Mesodermal cell (in vitro differentiated cells): ENCODE measurements at regions not wholly inside any gene's neighbourhood (a gene's known extent, or its start where the extent isn't known, plus 50 kb on each side); places are given as distances from the start of the nearest gene placed in this dataset.

Experiments
- H3K27ac ChIP-seq: 2 replicates; pipeline ENCODE4 v1.7.0; 2013; ENCODE audit warnings: mild to moderate bottlenecking, low read depth, low read length, moderate library complexity; ENCODE audit not compliant: severe bottlenecking
- H3K36me3 ChIP-seq: 2 replicates; pipeline ENCODE4 v1.7.1; 2013; ENCODE audit warnings: mild to moderate bottlenecking, low read length, moderate library complexity; ENCODE audit not compliant: control insufficient read depth, insufficient read depth
- H3K4me1 ChIP-seq: one replicate; pipeline ENCODE4 v1.7.1; 2013; ENCODE audit warnings: mild to moderate bottlenecking, low read length; ENCODE audit not compliant: insufficient read depth, control insufficient read depth, poor library complexity, severe bottlenecking
- H3K4me3 ChIP-seq: 2 replicates; pipeline ENCODE4 v1.7.0; 2013; ENCODE audit warnings: low read length, control low read depth, mild to moderate bottlenecking; ENCODE audit not compliant: insufficient read depth, poor library complexity, severe bottlenecking; ENCODE audit errors: extremely low read depth
- H3K9me3 ChIP-seq: 2 replicates; pipeline ENCODE4 v1.7.1; 2013; ENCODE audit warnings: mild to moderate bottlenecking, low read length, moderate library complexity; ENCODE audit not compliant: control insufficient read depth
- WGBS, 2 experiments: methylation state at CpG; one replicate each; pipeline ENCODE4 v1.1.5; 2013; ENCODE audit warnings: missing lambda C conversion rate in 2 of 2; ENCODE audit not compliant: insufficient coverage in 2 of 2; 5-methylcytosine and 5-hydroxymethylcytosine counted together

DNA sequence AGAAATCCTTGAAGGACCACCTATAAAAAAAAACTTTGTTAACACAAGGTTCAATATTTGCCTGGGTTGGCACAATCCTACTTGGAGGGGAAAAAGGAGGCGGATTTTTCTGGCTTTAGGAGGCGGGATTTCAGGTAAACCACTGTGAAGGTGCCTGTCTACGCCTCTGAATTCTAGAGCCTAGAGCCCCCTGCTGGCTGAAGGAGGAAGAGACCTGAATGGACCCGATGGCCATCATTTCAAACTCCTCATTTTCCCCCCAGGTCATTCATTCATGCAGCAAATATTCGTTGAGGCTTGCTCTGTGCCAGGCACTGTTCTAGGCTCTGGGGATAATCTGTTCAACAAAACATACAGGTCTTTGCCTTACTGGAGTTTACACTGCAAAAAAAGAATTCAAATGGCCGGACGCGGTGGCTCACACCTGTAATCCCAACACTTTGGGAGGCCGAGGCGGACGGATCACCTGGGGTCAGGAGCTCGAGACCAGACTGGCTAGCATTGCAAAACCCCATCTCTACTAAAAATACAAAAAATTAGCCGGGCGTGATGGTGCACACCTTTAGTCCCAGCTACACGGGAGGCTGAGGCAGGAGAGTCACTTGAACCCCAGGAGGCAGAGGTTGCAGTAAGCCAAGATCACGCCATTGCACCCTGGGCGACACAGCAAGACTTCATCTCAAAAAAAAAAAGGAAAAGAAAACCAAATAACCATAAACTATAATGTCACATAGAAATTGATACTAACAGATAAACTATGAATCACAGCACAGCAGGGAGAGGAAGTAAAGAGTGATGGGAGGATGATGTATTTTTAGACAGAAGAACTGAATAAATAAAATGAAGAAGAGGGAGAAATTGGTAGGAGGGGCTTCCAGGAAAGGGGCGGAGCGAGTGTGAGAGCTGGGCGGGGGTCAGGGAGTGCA is 90.1 kb upstream of the NFE2L3 start:
- no peak overlapping the region for H3K27ac ChIP-seq
- WGBS, 2 experiments = 61 to 65% methylated on average over 10 to 17 of the region's 20 CpGs
- H3K36me3 ChIP-seq = no peaks in the 10 kb centered on the region
- no peak overlapping the region for H3K4me3 ChIP-seq
- H3K9me3 ChIP-seq = no peaks in the 10 kb centered on the region
- H3K4me1 ChIP-seq = no peaks in the 10 kb centered on the region

DNA sequence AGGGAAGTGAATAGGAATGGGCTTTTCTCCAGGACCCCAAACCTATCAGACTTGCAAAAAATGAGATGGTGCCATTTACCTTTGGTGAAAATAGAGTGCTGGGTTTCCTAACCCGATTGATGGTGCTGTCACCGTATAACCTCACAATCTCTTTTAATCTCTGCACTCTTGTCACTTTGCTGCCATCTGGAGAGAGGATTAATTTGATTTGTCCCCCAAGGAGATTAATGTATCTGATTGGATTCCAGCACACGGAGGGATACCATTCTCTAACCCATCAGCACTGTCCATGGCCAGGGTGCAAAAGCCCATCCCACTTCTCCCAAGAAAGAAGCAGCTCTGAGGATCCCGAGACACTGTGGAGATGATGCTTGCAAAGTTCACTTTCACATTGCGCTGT is 86.3 kb upstream of the NFE2L3 start:
- no peaks in the 10 kb centered on the region for H3K9me3 ChIP-seq
- no peak overlapping the region for H3K27ac ChIP-seq
- H3K4me3 ChIP-seq = no peak overlapping the region
- WGBS, 2 experiments = 100% methylated on average over 1 to 3 of the region's 5 CpGs
- H3K4me1 ChIP-seq = no peaks in the 10 kb centered on the region
- H3K36me3 ChIP-seq = no peaks in the 10 kb centered on the region

DNA sequence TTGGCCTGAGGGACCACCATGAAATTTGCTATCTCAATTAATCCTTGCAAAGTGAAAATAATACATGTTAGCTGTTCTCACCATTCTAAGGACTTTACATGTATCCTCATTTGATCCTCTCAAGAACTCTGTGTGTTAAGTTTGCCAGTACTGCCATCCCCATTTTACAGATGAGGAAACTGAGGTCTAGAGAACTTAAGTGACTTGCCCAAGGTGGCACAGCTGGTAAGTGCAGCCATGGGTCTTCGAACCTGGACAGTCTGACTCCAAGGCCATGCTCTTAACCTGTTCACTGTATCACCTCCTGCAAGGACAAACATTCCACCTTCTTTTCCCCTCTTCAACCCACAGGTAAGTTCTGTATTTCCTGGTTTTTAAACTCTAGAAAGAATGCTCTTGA is 85.3 kb upstream of the NFE2L3 start:
- 50% methylated on average over 1 of the region's 1 CpG; no CpG with 5 or more reads in 1 of the 2 experiments for WGBS, 2 experiments
- H3K4me1 ChIP-seq = no peaks in the 10 kb centered on the region
- H3K36me3 ChIP-seq = no peaks in the 10 kb centered on the region

DNA sequence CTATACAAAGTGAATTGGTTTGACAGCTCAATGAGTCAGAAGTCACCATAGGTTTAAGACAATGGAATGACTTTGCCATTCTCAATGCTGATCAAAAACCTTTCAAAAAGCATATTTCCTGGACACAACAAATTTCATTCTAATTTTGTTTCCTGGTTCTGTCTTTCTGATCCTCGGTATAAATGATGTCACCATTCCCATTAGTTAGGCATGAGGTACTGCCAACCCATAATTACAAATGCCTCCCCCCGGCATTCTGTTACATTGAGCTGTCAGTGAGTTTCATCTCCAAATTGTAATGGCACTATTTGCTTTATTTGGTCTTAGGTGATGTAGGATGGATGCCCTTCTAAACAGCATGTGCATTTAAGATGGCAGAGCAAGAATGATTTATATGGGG is 81.7 kb upstream of the NFE2L3 start:
- Histone ChIP-seq H3K9me3 (no peaks in the 10 kb centered on the region), H3K27ac (no peak overlapping the region), H3K4me3 (no peak overlapping the region), H3K36me3 (no peaks in the 10 kb centered on the region), H3K4me1 (no peaks in the 10 kb centered on the region)
- 100% methylated on average over 1 of the region's 2 CpGs; no CpG with 5 or more reads in 1 of the 2 experiments for WGBS, 2 experiments

More for the DNA sequence above, 85.3 kb upstream of the NFE2L3 start:
- Histone ChIP-seq H3K9me3 (no peaks in the 10 kb centered on the region), H3K27ac (no peak overlapping the region), H3K4me3 (no peak overlapping the region)

DNA sequence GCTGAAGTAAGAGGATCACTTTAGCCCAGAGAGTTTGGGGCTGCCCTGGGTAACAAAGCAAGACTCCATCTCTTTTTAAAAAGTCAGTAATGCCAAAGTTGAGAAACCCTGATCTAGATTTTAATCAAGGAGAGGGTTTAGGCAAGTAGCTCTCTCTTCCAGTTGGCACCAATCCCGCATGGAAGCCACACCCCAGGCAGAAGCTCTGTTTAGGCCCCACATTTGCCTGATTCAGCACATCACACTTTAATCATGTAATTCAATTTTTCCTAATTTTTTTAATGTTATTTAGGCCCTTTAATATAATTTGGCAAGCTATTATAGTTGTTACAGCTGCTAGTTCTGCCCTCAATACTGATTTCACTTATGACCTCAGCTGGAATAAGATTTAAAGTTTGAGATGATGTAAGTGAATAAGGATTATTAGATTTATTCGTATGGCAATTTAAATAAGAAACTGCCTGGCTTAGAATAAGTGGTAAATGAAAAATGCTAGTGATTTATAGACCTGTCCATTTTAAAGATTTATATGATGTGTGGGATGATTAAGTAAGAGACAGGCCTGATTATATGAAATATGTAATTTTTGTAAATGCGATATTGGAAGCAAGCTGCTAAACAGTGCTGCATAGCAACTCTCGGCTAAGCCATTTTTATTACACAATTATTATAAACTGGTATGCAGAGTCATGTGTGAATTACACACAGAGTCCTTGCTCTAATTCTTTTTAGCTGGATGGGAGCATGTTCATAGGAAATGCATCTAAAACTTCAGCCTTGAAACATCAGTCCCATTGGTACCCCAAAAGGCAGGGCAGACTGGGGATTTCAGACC is 80.2 kb upstream of the NFE2L3 start:
- no peaks in the 10 kb centered on the region for H3K4me1 ChIP-seq
- H3K36me3 ChIP-seq = no peaks in the 10 kb centered on the region
- no peak overlapping the region for H3K4me3 ChIP-seq
- no peak overlapping the region for H3K27ac ChIP-seq
- H3K9me3 ChIP-seq = no peaks in the 10 kb centered on the region
- 83 to 100% methylated on average over 1 of the region's 4 CpGs for WGBS, 2 experiments

DNA sequence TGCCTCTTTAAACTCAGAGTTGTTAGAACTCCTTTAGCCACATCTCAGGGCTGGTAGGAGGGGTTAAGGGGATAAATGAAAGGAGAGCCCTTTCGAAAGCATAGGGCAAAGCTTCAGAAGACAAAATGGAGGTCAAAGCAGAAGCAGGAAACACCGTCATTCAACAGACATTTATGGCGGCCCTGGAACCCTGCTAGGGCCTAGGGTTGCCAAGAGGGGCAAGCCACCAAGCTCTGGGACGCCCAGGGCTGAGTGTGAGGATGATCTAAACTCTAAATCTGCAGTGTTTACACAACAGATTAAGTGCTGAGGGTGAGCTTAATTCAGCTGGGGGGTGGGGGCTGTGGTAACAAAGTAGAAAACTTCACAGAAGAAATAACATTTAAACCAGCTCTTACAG is 79.0 kb upstream of the NFE2L3 start:
- no peak overlapping the region for H3K4me3 ChIP-seq
- no peak overlapping the region for H3K27ac ChIP-seq
- WGBS, 2 experiments = 81 to 89% methylated on average over 2 of the region's 4 CpGs

DNA sequence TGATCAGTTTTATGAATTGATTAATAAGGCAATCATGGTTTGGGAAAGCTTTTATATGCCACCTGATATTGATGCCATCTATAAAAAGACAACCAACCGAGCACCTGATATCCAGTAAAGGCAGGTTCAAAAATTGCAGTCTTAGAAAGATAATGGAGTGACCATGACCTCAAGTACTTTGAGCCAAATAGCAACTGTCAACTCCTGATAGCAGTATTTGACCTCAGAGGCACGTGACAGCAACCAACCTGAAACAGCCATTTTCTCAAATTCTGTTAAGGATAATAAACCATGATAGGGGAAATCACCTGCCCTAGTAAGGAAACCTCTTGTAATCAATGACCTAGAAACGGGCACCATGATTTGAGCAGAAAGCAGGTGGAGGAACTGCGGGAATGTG is 77.1 kb upstream of the NFE2L3 start:
- Histone ChIP-seq H3K36me3 (no peaks in the 10 kb centered on the region), H3K4me1 (no peaks in the 10 kb centered on the region), H3K27ac (no peak overlapping the region), H3K9me3 (no peaks in the 10 kb centered on the region), H3K4me3 (no peak overlapping the region)
- 100% methylated on average over 1 to 2 of the region's 4 CpGs for WGBS, 2 experiments

More for the DNA sequence above, 79.0 kb upstream of the NFE2L3 start:
- H3K4me1 ChIP-seq = no peaks in the 10 kb centered on the region
- no peaks in the 10 kb centered on the region for H3K36me3 ChIP-seq
- no peaks in the 10 kb centered on the region for H3K9me3 ChIP-seq

DNA sequence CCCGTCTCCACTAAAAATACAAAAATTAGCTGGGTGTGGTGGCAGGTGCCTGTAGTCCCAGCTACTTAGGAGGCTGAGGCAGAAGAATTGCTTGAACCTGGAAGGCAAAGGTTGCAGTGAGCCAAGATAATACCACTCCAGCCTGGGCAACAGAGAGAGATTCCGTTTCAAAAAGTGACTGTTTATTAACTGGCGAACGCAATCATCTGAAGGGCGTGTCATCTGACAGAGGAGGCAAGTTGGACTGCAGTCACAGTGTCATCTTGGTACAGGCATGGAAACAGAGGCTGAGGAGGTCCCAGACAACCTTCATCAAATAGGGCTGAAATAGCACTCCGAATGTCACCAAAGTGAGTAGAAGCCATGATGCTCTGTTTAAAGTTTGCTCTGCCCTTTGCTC is 75.3 kb upstream of the NFE2L3 start:
- Histone ChIP-seq H3K36me3 (no peaks in the 10 kb centered on the region), H3K27ac (no peak overlapping the region), H3K9me3 (no peaks in the 10 kb centered on the region), H3K4me1 (no peaks in the 10 kb centered on the region), H3K4me3 (no peak overlapping the region)
- 87 to 97% methylated on average over 4 to 5 of the region's 6 CpGs for WGBS, 2 experiments

DNA sequence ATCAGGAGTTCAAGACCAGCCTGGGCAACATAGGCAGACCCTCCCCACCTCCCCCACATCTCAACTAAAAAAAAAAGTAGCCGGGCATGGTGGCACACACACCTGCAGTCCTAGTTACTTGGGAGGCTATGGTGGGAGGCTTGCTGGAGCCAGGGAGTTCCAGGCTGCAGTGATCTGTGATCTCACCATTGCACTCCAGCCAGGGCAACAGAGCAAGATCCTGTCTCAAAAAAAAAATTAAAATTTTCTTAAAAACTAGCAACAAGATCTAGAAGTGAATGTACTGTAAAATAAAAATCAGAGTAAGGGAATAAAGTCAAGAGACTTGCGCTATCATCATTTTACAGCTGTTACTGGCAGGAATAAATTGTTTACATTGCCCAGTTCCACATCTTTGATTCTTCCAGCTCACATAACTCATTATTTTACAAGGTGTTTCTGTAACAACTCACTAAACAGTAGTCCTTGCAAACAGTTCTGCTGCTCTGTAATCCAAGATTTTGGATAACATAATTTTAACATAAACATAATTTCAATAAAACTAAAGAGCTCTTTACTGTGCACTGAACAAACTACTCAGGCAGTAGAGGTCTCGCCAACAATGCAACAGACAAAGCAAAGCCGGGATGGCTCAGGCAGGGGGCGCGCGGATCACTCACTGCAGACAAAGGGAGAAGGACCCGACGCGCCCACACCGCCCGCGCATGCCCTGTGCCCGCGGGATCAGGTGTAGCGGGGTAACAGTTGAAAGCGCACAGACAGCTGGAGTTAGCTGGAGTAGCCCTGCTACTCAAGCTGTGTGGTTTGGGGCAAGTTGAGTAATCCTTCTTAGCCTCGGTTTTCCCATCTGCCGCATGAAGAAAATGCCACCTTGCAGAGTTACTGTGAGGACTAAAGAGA is 73.3 kb upstream of the NFE2L3 start:
- 3 to 14% methylated on average over 17 to 18 of the region's 19 CpGs for WGBS, 2 experiments
- Histone ChIP-seq H3K4me1 (no peaks in the 10 kb centered on the region), H3K9me3 (no peaks in the 10 kb centered on the region), H3K27ac (no peak overlapping the region), H3K36me3 (no peaks in the 10 kb centered on the region), H3K4me3 (no peak overlapping the region)

DNA sequence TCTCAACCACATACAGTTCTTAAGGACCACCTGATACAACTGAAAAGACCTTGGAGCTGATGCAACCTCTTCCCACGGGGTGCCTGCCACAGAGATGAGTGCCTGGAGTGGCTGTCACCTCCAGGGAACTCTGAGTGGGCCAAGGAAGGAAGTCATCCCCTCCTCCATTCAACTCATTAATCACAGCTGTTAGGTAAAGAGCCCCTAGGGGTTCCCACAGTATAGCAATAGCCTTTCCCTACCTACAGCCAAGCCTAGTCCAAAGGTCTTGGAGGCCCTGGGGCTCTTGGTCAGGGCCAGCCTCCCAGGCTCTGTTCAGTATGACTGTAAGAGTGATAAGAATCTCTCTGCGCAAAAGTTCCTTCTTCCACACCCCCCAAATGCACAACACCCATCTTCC is 70.4 kb upstream of the NFE2L3 start:
- WGBS, 2 experiments = 22 to 83% methylated on average over 1 of the region's 2 CpGs
- H3K4me1 ChIP-seq = no peaks in the 10 kb centered on the region
- H3K36me3 ChIP-seq = no peaks in the 10 kb centered on the region
- H3K4me3 ChIP-seq = no peak overlapping the region
- no peak overlapping the region for H3K27ac ChIP-seq
- H3K9me3 ChIP-seq = no peaks in the 10 kb centered on the region
